ENCODE measurements at regions not wholly inside any gene's neighbourhood (a gene's known extent, or its start where the extent isn't known, plus 50 kb on each side); places are given as distances from the start of the nearest gene placed in this dataset.

DNA sequence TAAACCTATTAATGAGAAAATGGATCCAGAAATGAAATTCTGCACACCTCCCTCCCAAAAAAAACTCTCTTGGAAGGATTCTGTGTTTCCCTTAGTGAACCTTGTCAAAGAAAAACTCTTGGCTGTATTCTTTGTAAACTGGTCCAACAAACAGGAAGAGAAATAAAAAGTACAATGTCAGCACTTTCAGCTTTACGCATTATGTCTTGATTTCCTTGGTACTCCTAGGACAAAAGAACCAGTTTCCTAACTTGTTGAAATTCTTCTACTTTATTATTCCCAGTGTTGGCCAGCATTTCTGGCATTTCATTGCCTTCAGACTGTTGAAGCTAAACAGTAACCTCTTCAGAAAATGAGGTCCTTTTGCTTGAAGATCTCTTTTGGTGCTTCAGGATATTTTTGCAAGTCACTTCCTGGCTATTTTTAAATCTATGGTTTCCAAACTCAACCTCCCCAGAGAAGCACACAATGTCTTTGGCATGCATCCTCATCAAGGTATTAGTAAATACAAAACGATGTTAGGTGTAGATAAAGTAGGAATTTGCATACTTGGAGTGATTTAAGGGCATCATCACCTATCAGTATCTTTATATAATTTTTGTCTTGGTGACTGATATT, 342.7 kb downstream of the AASDHPPT start:
- no peak for DNase-seq (ENCODE audit: extremely low read depth, insufficient read length)
- TF ChIP-seq, protein P1, sequence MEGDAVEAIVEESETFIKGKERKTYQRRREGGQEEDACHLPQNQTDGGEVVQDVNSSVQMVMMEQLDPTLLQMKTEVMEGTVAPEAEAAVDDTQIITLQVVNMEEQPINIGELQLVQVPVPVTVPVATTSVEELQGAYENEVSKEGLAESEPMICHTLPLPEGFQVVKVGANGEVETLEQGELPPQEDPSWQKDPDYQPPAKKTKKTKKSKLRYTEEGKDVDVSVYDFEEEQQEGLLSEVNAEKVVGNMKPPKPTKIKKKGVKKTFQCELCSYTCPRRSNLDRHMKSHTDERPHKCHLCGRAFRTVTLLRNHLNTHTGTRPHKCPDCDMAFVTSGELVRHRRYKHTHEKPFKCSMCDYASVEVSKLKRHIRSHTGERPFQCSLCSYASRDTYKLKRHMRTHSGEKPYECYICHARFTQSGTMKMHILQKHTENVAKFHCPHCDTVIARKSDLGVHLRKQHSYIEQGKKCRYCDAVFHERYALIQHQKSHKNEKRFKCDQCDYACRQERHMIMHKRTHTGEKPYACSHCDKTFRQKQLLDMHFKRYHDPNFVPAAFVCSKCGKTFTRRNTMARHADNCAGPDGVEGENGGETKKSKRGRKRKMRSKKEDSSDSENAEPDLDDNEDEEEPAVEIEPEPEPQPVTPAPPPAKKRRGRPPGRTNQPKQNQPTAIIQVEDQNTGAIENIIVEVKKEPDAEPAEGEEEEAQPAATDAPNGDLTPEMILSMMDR (IDR thresholded peaks at IDR 0.05; ENCODE audit: insufficient read depth, low read length, poor library complexity, severe bottlenecking), result no peak
- no peak overlapping the region for H3K4me3 ChIP-seq (replicated peaks; ENCODE audit: low read depth, low read length)
- no peaks in the 10 kb centered on the region for H3K27me3 ChIP-seq (replicated peaks; ENCODE audit: control insufficient read depth, insufficient read depth, low read length)
- no peaks in the 10 kb centered on the region for H3K36me3 ChIP-seq (ENCODE audit: control insufficient read depth, insufficient read depth, low read length)

DNA sequence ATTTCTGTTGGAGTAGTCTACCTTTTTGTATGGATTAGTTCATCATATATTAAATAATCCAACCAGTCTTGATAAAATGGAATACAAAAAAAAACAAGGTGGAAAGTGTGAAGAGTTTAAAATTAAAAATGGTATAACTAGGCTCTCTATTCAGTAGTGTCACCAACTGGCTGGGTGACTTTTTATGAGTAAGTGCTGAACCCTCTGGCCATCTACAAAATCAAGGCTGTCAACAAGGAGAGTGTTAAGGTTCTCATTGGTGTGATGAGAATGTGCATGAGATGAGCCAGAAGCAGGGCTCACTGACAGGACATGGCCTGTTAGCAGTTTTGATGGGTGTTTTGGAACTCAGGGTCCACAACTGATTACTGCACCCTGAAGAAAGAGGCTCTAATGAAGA, 343.2 kb downstream of the AASDHPPT start:
- DNase-seq (ENCODE audit: extremely low read depth, insufficient read length), result no peak
- H3K27me3 ChIP-seq (replicated peaks; ENCODE audit: control insufficient read depth, insufficient read depth, low read length), result no peaks in the 10 kb centered on the region
- no peak overlapping the region for H3K4me3 ChIP-seq (replicated peaks; ENCODE audit: low read depth, low read length)
- H3K36me3 ChIP-seq (ENCODE audit: control insufficient read depth, insufficient read depth, low read length), result no peaks in the 10 kb centered on the region
- TF ChIP-seq, protein P1 (IDR thresholded peaks at IDR 0.05; ENCODE audit: insufficient read depth, low read length, poor library complexity, severe bottlenecking), result no peak

DNA sequence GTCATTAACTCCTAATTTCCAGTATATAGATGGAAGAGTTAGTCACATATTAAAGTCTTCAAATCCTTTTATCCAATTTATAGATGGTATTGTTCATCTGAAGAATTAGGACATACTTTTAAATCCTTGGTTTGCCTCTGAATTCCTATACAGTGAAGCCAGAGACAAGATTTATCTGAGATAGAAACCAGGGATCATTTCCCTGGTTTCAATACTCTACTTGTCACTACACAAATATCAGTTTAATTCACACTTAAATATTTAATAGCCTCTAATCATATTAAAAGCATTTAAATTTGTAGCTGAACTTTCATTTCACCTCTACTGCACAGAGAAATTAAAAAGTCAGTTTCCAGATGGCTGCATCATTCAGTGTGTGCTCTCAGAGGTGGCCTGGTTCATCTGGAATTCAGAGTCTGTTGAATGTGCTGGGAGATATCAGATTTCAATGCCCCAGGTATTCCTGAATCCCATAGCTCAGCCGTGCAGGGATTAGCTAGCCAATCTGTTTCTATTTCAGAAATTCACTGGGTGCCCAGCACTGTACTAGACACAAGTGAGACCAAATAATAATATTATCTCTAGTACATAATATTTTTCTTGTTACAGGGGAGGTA, 344.3 kb downstream of the AASDHPPT start:
- no peak for DNase-seq (ENCODE audit: extremely low read depth, insufficient read length)
- Histone ChIP-seq H3K36me3 (ENCODE audit: control insufficient read depth, insufficient read depth, low read length) (no peaks in the 10 kb centered on the region), H3K4me3 (replicated peaks; ENCODE audit: low read depth, low read length) (no peak overlapping the region), H3K27me3 (replicated peaks; ENCODE audit: control insufficient read depth, insufficient read depth, low read length) (no peaks in the 10 kb centered on the region)
- TF ChIP-seq, protein P1 (IDR thresholded peaks at IDR 0.05; ENCODE audit: insufficient read depth, low read length, poor library complexity, severe bottlenecking), result no peak

DNA sequence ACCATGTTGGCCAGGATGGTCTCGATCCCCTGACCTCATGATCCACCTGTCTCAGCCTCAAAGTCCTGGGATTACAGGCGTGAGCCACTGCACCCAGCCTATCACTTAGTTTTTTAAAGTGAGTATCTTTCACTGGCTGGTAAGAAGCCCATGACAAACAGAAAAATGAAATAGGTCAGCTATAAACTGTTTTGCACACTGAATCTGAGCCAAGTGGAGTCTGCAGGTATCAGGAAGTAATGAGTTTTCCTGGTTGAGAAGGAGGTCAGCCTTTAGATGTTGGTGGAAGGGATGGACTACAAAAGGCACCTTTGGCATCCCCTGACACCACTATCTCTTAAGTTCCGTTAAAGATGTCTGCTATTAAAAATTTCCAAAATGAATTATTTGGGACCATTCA, 345.1 kb downstream of the AASDHPPT start:
- no peak for DNase-seq (ENCODE audit: extremely low read depth, insufficient read length)
- TF ChIP-seq, protein P1 (IDR thresholded peaks at IDR 0.05; ENCODE audit: insufficient read depth, low read length, poor library complexity, severe bottlenecking), result no peak
- H3K4me3 ChIP-seq (replicated peaks; ENCODE audit: low read depth, low read length), result no peak overlapping the region
- H3K36me3 ChIP-seq (ENCODE audit: control insufficient read depth, insufficient read depth, low read length), result no peaks in the 10 kb centered on the region
- H3K27me3 ChIP-seq (replicated peaks; ENCODE audit: control insufficient read depth, insufficient read depth, low read length), result no peaks in the 10 kb centered on the region

DNA sequence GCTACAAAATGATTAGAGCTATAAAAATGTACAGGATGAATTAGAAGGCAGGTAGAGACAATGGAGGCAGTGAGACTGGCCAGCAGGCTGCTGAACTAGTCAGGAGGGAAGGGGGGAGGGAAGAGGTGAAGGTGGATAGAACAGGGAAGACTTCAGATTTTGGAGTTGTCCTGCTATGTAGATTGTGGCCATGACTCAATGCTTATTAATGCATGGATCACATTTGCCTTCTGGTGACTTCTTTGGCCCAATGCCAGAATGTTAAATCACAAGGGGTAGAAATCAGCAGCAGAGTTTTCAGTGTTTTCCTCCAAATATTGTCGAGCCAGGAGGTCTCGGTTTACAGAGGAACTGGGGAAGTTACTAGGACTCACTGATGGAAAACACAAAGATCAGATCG, 346.6 kb downstream of the AASDHPPT start:
- Histone ChIP-seq H3K36me3 (ENCODE audit: control insufficient read depth, insufficient read depth, low read length) (no peaks in the 10 kb centered on the region), H3K4me3 (replicated peaks; ENCODE audit: low read depth, low read length) (no peak overlapping the region), H3K27me3 (replicated peaks; ENCODE audit: control insufficient read depth, insufficient read depth, low read length) (no peaks in the 10 kb centered on the region)
- DNase-seq (ENCODE audit: extremely low read depth, insufficient read length), result no peak
- TF ChIP-seq, protein P1 (IDR thresholded peaks at IDR 0.05; ENCODE audit: insufficient read depth, low read length, poor library complexity, severe bottlenecking), result no peak

Measured in GM06990 (cell line).